WTC11 (cell line): ENCODE measurements at regions not wholly inside any gene's neighbourhood (a gene's known extent, or its start where the extent isn't known, plus 50 kb on each side); places are given as distances from the start of the nearest gene placed in this dataset.

Experiments
- ATAC-seq: fragments of 200-7000 bp; cut with Tn5 transposase; 2 replicates; pipeline ENCODE4 v1.10.0; 2021; ENCODE audit warnings: mild to moderate bottlenecking, moderate library complexity
- CTCF ChIA-PET: fragments of 300-600 bp; sonication (Branson Sonifier 250); formaldehyde crosslinking; loops from one replicate; lab custom pipeline; 2021; ENCODE audit warnings: antibody characterized with exemption; lab: Charles Lee
- POLR2A ChIA-PET: fragments of 350-600 bp; sonication (Branson Sonifier 250); formaldehyde crosslinking; loops from one replicate; lab custom pipeline; 2021; ENCODE audit warnings: antibody characterized with exemption; lab: Charles Lee
- DNase-seq: peaks from one replicate; pipeline ENCODE4 v3.0.0; 2021; ENCODE audit warnings: low spot score
- H3K27ac Mint-ChIP-seq: 2 replicates; pipeline ENCODE4 v1.8.0; 2021; ENCODE audit warnings: mixed read lengths
- H3K27me3 Mint-ChIP-seq: 2 replicates; pipeline ENCODE4 v1.8.0; 2021; ENCODE audit warnings: low read depth, mild to moderate bottlenecking, moderate library complexity, mixed read lengths
- H3K36me3 Mint-ChIP-seq: 2 replicates; pipeline ENCODE4 v1.8.0; 2021; ENCODE audit warnings: mixed read lengths
- H3K4me1 Mint-ChIP-seq: 2 replicates; pipeline ENCODE4 v1.8.0; 2022; ENCODE audit warnings: mixed read lengths
- H3K4me3 Mint-ChIP-seq: 2 replicates; pipeline ENCODE4 v1.8.0; 2021; ENCODE audit warnings: mild to moderate bottlenecking, moderate library complexity, mixed read lengths
- H3K9me3 Mint-ChIP-seq: 2 replicates; pipeline ENCODE4 v1.8.0; 2021; ENCODE audit warnings: mixed read lengths
- ATF2 ChIP-seq: sonication (generic); formaldehyde crosslinking; IDR thresholded peaks from 2 replicates; pipeline ENCODE4 v1.8.1; 2022; ENCODE audit warnings: low read depth, missing genetic modification reagents, borderline replicate concordance
- CDX4 ChIP-seq: fragments of 250-450 bp; sonication (Bioruptor Pico); IDR thresholded peaks from 2 replicates; pipeline ENCODE4 v1.9.0; 2021; ENCODE audit warnings: moderate library complexity, mild to moderate bottlenecking, inconsistent platforms, borderline replicate concordance
- E2F5 ChIP-seq: sonication (generic); formaldehyde crosslinking; IDR thresholded peaks from 2 replicates; pipeline ENCODE4 v1.8.1; 2022; ENCODE audit warnings: mild to moderate bottlenecking, moderate library complexity, missing genetic modification reagents
- ELF4 ChIP-seq: sonication (generic); formaldehyde crosslinking; IDR thresholded peaks from 2 replicates; pipeline ENCODE4 v1.8.1; 2022; ENCODE audit warnings: low read depth, mild to moderate bottlenecking, moderate library complexity, missing genetic modification reagents
- JUN ChIP-seq: sonication (generic); formaldehyde crosslinking; IDR thresholded peaks from 2 replicates; pipeline ENCODE4 v1.8.0; 2023; ENCODE audit warnings: mild to moderate bottlenecking, missing genetic modification reagents
- MLX ChIP-seq: sonication (generic); formaldehyde crosslinking; IDR thresholded peaks from 2 replicates; pipeline ENCODE4 v1.8.1; 2023; ENCODE audit warnings: mild to moderate bottlenecking, missing genetic modification reagents, moderate library complexity
- SMAD4 ChIP-seq: sonication (generic); formaldehyde crosslinking; IDR thresholded peaks from 2 replicates; pipeline ENCODE4 v1.8.0; 2022; ENCODE audit warnings: mild to moderate bottlenecking, missing genetic modification reagents
- TEAD4 ChIP-seq: sonication (generic); formaldehyde crosslinking; IDR thresholded peaks from 2 replicates; pipeline ENCODE4 v1.8.0; 2022; ENCODE audit warnings: mild to moderate bottlenecking, missing genetic modification reagents
- TF ChIP-seq, protein P1 (sequence below): fragments of 250-450 bp; sonication (Bioruptor Pico); IDR thresholded peaks from 2 replicates; pipeline ENCODE4 v1.8.0; 2021; ENCODE audit warnings: mild to moderate bottlenecking
- TF ChIP-seq, protein P2 (sequence below): sonication (generic); formaldehyde crosslinking; conservative IDR thresholded peaks from 2 replicates; pipeline ENCODE4 v1.8.1; 2022; ENCODE audit warnings: mild to moderate bottlenecking, missing genetic modification reagents
- TF ChIP-seq, protein P3 (sequence below): sonication (generic); formaldehyde crosslinking; IDR thresholded peaks from 2 replicates; pipeline ENCODE4 v1.8.1; 2023; ENCODE audit warnings: mild to moderate bottlenecking, moderate library complexity, missing genetic modification reagents
- TF ChIP-seq, protein P4 (sequence below): sonication (generic); formaldehyde crosslinking; IDR thresholded peaks from 2 replicates; pipeline ENCODE4 v1.8.1; 2022; ENCODE audit warnings: low read depth, mild to moderate bottlenecking, moderate library complexity, missing genetic modification reagents, borderline replicate concordance

DNA sequence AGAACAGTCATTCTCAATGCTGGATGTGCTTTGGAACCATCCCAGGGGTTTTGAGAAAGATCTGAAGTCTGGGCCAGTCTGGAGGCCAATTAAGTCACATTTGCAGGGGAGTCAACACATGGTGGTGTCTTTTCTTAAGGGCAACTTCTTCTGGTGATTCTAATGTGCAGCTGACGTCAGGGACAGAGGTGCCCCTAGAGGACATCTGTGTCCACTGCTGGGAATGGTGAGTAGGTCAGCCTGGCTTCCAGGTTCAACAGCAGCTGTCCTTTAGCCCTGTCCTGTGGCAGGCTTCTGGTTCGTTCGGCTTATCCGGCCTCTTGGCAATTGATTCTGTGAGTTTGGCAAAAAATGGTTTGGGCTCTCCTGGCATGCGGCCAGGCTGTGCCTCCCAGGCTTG lies 269.7 kb upstream of the HABP2 start:
- H3K9me3 Mint-ChIP-seq = no peaks in the 10 kb centered on the region
- TF ChIP-seq, protein P1, sequence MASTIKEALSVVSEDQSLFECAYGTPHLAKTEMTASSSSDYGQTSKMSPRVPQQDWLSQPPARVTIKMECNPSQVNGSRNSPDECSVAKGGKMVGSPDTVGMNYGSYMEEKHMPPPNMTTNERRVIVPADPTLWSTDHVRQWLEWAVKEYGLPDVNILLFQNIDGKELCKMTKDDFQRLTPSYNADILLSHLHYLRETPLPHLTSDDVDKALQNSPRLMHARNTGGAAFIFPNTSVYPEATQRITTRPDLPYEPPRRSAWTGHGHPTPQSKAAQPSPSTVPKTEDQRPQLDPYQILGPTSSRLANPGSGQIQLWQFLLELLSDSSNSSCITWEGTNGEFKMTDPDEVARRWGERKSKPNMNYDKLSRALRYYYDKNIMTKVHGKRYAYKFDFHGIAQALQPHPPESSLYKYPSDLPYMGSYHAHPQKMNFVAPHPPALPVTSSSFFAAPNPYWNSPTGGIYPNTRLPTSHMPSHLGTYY (CRISPR knock-in tag) = no peak
- no peak for TF ChIP-seq ATF2 (CRISPR knock-in tag)
- TF ChIP-seq, all 79 proteins: peak for 0
- ChIA-PET CTCF (interaction anchor here (0.5 to 1.4 kb wide), 4 partner anchors 10 to 81 kb away, joined by 3 read pairs; no protein-coding TSS in a partner anchor), POLR2A (no interaction called here)
- Mint-ChIP-seq H3K4me1 (no peaks in the 10 kb centered on the region), H3K27me3 (no peaks in the 10 kb centered on the region), H3K4me3 (no peak overlapping the region), H3K27ac (no peak overlapping the region), H3K36me3 (no peaks in the 10 kb centered on the region)
- DNase-seq (peak; percentile 22), ATAC-seq (peak; percentile 70)

- DNase-seq = no peak
- TF ChIP-seq JUN (CRISPR knock-in tag) = no peak
- H3K9me3 Mint-ChIP-seq = no peaks in the 10 kb centered on the region
- no peaks in the 10 kb centered on the region for H3K27me3 Mint-ChIP-seq
- ChIA-PET CTCF (no interaction called here), POLR2A (no interaction called here)
- H3K36me3 Mint-ChIP-seq = no peaks in the 10 kb centered on the region
- no peaks in the 10 kb centered on the region for H3K4me1 Mint-ChIP-seq
- no peak overlapping the region for H3K27ac Mint-ChIP-seq
- no peak overlapping the region for H3K4me3 Mint-ChIP-seq
- ATAC-seq = no peak
Measured at GRCh38 chr10:113284635-113285034, 268.2 kb upstream of the HABP2 start.

DNA sequence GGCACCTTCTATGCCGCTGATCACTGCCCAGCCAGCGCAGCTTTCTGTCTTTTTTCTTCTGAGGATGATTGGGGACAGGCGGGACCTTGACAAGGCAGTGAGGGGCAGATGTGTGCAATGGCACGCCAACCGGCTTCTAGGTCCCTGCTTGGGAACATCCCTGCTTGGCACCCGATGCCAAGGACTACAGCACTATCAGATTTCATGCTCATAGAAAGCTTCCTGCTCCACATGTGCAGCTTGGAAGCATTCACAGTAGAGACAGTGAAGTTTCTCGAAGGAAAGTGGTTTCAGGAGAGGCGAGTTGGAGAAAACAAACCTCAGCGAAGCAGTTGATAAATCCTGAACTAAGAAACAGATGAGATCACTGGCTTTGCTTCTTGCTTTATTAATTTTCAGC lies 267.5 kb upstream of the HABP2 start:
- no peaks in the 10 kb centered on the region for H3K9me3 Mint-ChIP-seq
- H3K4me3 Mint-ChIP-seq = no peak overlapping the region
- DNase-seq = no peak
- no peaks in the 10 kb centered on the region for H3K27me3 Mint-ChIP-seq
- ChIA-PET CTCF (no interaction called here), POLR2A (no interaction called here)
- no peaks in the 10 kb centered on the region for H3K36me3 Mint-ChIP-seq
- TF ChIP-seq MLX (CRISPR knock-in tag) = no peak
- no peak for TF ChIP-seq SMAD4 (CRISPR knock-in tag)
- TF ChIP-seq, protein P2, sequence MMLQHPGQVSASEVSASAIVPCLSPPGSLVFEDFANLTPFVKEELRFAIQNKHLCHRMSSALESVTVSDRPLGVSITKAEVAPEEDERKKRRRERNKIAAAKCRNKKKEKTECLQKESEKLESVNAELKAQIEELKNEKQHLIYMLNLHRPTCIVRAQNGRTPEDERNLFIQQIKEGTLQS (CRISPR knock-in tag) = no peak
- TF ChIP-seq, protein P3, sequence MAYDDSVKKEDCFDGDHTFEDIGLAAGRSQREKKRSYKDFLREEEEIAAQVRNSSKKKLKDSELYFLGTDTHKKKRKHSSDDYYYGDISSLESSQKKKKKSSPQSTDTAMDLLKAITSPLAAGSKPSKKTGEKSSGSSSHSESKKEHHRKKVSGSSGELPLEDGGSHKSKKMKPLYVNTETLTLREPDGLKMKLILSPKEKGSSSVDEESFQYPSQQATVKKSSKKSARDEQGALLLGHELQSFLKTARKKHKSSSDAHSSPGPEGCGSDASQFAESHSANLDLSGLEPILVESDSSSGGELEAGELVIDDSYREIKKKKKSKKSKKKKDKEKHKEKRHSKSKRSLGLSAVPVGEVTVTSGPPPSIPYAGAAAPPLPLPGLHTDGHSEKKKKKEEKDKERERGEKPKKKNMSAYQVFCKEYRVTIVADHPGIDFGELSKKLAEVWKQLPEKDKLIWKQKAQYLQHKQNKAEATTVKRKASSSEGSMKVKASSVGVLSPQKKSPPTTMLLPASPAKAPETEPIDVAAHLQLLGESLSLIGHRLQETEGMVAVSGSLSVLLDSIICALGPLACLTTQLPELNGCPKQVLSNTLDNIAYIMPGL (CRISPR knock-in tag) = no peak
- no peak for TF ChIP-seq CDX4 (CRISPR knock-in tag)
- no peak for TF ChIP-seq ELF4
- TF ChIP-seq, all 79 proteins: peak for 0
- Mint-ChIP-seq H3K27ac (no peak overlapping the region), H3K4me1 (no peaks in the 10 kb centered on the region)
- ATAC-seq = no peak

- ATAC-seq = no peak
- POLR2A ChIA-PET = no interaction called here
- DNase-seq = no peak
- no peak for TF ChIP-seq E2F5 (CRISPR knock-in tag)
- TF ChIP-seq TEAD4 = no peak
- TF ChIP-seq, protein P4, sequence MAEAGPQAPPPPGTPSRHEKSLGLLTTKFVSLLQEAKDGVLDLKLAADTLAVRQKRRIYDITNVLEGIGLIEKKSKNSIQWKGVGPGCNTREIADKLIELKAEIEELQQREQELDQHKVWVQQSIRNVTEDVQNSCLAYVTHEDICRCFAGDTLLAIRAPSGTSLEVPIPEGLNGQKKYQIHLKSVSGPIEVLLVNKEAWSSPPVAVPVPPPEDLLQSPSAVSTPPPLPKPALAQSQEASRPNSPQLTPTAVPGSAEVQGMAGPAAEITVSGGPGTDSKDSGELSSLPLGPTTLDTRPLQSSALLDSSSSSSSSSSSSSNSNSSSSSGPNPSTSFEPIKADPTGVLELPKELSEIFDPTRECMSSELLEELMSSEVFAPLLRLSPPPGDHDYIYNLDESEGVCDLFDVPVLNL = no peak
- no peak for TF ChIP-seq JUN (CRISPR knock-in tag)
- CTCF ChIA-PET = interaction anchor here (0.6 to 1.0 kb wide), 2 partner anchors 14 to 702 kb away, joined by 3 to 4 read pairs; no protein-coding TSS in a partner anchor
- Mint-ChIP-seq H3K9me3 (no peaks in the 10 kb centered on the region), H3K36me3 (no peaks in the 10 kb centered on the region), H3K4me3 (no peak overlapping the region), H3K27ac (no peak overlapping the region), H3K4me1 (no peaks in the 10 kb centered on the region), H3K27me3 (no peaks in the 10 kb centered on the region)
Measured at GRCh38 chr10:113287592-113287991, 265.3 kb upstream of the HABP2 start.
